ENCODE measurements at regions not wholly inside any gene's neighbourhood (a gene's known extent, or its start where the extent isn't known, plus 50 kb on each side); places are given as distances from the start of the nearest gene placed in this dataset.

GRCh38 chr15:69852482-69852881, 245.2 kb downstream of the TLE3 start:
- 55 to 100% methylated on average over 1 to 2 of the region's 3 CpGs for WGBS, 2 donors (ENCODE audit: low coverage in 1 of 2)
- Histone ChIP-seq H3K4me3 (no peak overlapping the region), H3K27me3 (peaks cover 8% of the 10 kb centered on the region), H3K27ac (no peak overlapping the region), H3K36me3 (no peaks in the 10 kb centered on the region), H3K9me3 (no peaks in the 10 kb centered on the region), H3K4me1 (no peaks in the 10 kb centered on the region)
- TF ChIP-seq POLR2A (IDR thresholded peaks at IDR 0.05) (no peak), EP300 (IDR thresholded peaks at IDR 0.05) (no peak), POLR2AphosphoS5 (IDR thresholded peaks at IDR 0.05) (no peak)
- TF ChIP-seq, protein P1, sequence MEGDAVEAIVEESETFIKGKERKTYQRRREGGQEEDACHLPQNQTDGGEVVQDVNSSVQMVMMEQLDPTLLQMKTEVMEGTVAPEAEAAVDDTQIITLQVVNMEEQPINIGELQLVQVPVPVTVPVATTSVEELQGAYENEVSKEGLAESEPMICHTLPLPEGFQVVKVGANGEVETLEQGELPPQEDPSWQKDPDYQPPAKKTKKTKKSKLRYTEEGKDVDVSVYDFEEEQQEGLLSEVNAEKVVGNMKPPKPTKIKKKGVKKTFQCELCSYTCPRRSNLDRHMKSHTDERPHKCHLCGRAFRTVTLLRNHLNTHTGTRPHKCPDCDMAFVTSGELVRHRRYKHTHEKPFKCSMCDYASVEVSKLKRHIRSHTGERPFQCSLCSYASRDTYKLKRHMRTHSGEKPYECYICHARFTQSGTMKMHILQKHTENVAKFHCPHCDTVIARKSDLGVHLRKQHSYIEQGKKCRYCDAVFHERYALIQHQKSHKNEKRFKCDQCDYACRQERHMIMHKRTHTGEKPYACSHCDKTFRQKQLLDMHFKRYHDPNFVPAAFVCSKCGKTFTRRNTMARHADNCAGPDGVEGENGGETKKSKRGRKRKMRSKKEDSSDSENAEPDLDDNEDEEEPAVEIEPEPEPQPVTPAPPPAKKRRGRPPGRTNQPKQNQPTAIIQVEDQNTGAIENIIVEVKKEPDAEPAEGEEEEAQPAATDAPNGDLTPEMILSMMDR (IDR thresholded peaks at IDR 0.05), result no peak
- no peak for ATAC-seq

DNA sequence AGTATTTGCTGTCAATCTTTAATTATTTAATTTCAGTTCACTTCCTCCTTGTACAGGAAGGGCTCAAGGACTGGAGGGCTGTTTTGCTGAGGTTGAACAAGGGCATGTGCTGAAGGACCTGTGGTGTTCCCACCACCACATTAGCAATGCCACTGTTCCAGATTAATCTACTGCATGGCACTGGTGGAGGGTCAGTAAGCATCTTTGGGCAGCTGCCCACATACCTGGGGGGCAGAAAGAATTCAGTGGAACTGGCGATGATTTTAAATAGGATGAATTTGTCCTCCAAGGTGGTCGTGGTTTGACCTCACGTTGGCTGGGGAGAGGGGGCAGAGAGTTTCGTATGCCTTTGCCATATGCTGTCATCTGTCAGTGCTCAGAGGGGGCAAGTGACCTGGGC, 244.8 kb downstream of the TLE3 start:
- Histone ChIP-seq H3K27me3 (peaks cover 8% of the 10 kb centered on the region), H3K36me3 (no peaks in the 10 kb centered on the region), H3K9me3 (no peaks in the 10 kb centered on the region), H3K27ac (no peak overlapping the region), H3K4me1 (no peaks in the 10 kb centered on the region), H3K4me3 (no peak overlapping the region)
- TF ChIP-seq POLR2A (IDR thresholded peaks at IDR 0.05), result no peak
- no peak for TF ChIP-seq POLR2AphosphoS5 (IDR thresholded peaks at IDR 0.05)
- TF ChIP-seq, protein P1 (IDR thresholded peaks at IDR 0.05), result no peak
- no peak for TF ChIP-seq EP300 (IDR thresholded peaks at IDR 0.05)
- ATAC-seq, result no peak
- 80 to 100% methylated on average over 3 of the region's 4 CpGs for WGBS, 2 donors (ENCODE audit: low coverage in 1 of 2)

- Histone ChIP-seq H3K4me3 (no peak overlapping the region), H3K4me1 (no peaks in the 10 kb centered on the region), H3K36me3 (no peaks in the 10 kb centered on the region), H3K27ac (no peak overlapping the region), H3K27me3 (peaks cover 10% of the 10 kb centered on the region), H3K9me3 (no peaks in the 10 kb centered on the region)
- ATAC-seq, result no peak
- TF ChIP-seq POLR2A (IDR thresholded peaks at IDR 0.05) (no peak), POLR2AphosphoS5 (IDR thresholded peaks at IDR 0.05) (no peak), EP300 (IDR thresholded peaks at IDR 0.05) (no peak)
- TF ChIP-seq, protein P1 (IDR thresholded peaks at IDR 0.05), result no peak
- 74 to 79% methylated on average over 3 to 6 of the region's 6 CpGs for WGBS, 2 donors (ENCODE audit: low coverage in 1 of 2)
Observed at GRCh38 chr15:69853544-69853951, 244.2 kb downstream of the TLE3 start.

- TF ChIP-seq, protein P1 (IDR thresholded peaks at IDR 0.05), result no peak
- TF ChIP-seq POLR2AphosphoS5 (IDR thresholded peaks at IDR 0.05), result no peak
- TF ChIP-seq POLR2A (IDR thresholded peaks at IDR 0.05), result no peak
- TF ChIP-seq EP300 (IDR thresholded peaks at IDR 0.05), result no peak
- no peak overlapping the region for H3K27ac ChIP-seq
- ATAC-seq, result no peak
- H3K4me1 ChIP-seq, result no peaks in the 10 kb centered on the region
- H3K27me3 ChIP-seq, result peaks cover 6% of the 10 kb centered on the region
- no peak overlapping the region for H3K4me3 ChIP-seq
- H3K9me3 ChIP-seq, result no peaks in the 10 kb centered on the region
- H3K36me3 ChIP-seq, result no peaks in the 10 kb centered on the region
- WGBS, 2 donors (ENCODE audit: low coverage in 1 of 2), result 60 to 65% methylated on average over 3 to 4 of the region's 4 CpGs
Observed at GRCh38 chr15:69854001-69854400, 243.7 kb downstream of the TLE3 start.

- no peaks in the 10 kb centered on the region for H3K9me3 ChIP-seq
- H3K4me3 ChIP-seq, result no peak overlapping the region
- ATAC-seq, result no peak
- TF ChIP-seq EP300 (IDR thresholded peaks at IDR 0.05) (no peak), POLR2A (IDR thresholded peaks at IDR 0.05) (no peak), POLR2AphosphoS5 (IDR thresholded peaks at IDR 0.05) (no peak)
- TF ChIP-seq, protein P1 (IDR thresholded peaks at IDR 0.05), result no peak
- WGBS, 2 donors (ENCODE audit: low coverage in 1 of 2), result 50 to 66% methylated on average over 5 to 9 of the region's 11 CpGs
- H3K4me1 ChIP-seq, result no peaks in the 10 kb centered on the region
- no peak overlapping the region for H3K27ac ChIP-seq
- peaks cover 5% of the 10 kb centered on the region for H3K27me3 ChIP-seq
- H3K36me3 ChIP-seq, result no peaks in the 10 kb centered on the region
Observed at GRCh38 chr15:69854521-69855181, 243.1 kb downstream of the TLE3 start.

Measured in gastroesophageal sphincter (tissue), 4 donors.